Muscle of arm (tissue), 1 donor: ENCODE measurements at regions not wholly inside any gene's neighbourhood (a gene's known extent, or its start where the extent isn't known, plus 50 kb on each side); places are given as distances from the start of the nearest gene placed in this dataset.

Experiments
- DNase-seq: peaks from one replicate; pipeline ENCODE4 v3.0.0-alpha.2; 2013

GRCh38 chr3:159763602-159764489 lies 224.8 kb upstream of the IL12A start:
- peak; percentile 56 for DNase-seq

- DNase-seq = no peak
Observed at GRCh38 chr3:159764490-159765029, 224.1 kb upstream of the IL12A start.

GRCh38 chr3:159765030-159765859 lies 223.4 kb upstream of the IL12A start:
- peak; percentile 70 for DNase-seq

DNA sequence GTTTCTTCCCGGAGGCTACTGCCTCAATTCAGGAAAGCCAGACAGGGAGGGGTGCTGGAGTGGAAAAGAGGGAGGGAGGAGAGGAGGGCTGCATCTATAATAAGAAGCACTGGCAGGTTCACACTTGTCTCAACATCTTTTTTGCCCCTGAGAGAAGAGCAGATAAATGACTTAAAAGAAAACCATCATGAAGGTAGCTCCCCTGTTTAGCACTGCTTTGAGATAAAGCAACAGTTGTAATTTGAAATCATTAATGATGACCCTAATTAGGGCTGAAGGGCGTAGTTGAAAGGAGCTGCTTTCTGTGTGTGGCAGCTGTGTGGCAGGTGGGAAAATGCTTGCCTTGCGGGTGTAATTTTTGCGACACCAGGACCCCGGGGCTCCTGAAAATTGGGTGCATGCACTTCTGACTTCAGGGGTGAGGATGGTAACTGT lies 222.8 kb upstream of the IL12A start:
- no peak for DNase-seq

- no peak for DNase-seq
Observed at GRCh38 chr3:159766563-159767185, 222.0 kb upstream of the IL12A start.

DNA sequence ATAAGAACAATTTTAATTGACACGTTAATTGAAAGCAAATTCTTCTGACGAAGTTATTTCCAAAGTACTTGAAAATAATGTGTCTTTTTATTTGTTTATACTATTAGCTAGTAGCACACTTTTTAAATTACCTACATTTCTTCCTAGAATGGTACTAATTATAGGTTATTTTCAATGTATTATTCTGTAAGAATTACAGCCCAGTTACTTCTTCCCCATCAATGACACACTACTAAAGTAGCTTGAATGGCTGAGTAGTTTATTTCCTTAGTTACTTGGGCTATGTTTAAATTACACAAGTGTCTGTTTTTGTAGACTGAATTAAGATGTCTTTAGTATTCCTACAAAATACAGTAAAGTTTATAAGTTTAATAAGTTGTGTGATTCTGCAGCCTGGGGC lies 217.6 kb upstream of the IL12A start:
- DNase-seq = no peak

- DNase-seq = no peak
Observed at GRCh38 chr3:159771865-159772611, 216.6 kb upstream of the IL12A start.

- DNase-seq = no peak
Observed at GRCh38 chr3:159773706-159774105, 214.9 kb upstream of the IL12A start.

GRCh38 chr3:159775372-159775961 lies 213.2 kb upstream of the IL12A start:
- DNase-seq = peak; percentile 27

GRCh38 chr3:159776779-159777178 lies 211.9 kb upstream of the IL12A start:
- DNase-seq = no peak

- DNase-seq = no peak
Observed at GRCh38 chr3:159779883-159780282, 208.8 kb upstream of the IL12A start.

- no peak for DNase-seq
Observed at GRCh38 chr3:159781867-159782266, 206.8 kb upstream of the IL12A start.

DNA sequence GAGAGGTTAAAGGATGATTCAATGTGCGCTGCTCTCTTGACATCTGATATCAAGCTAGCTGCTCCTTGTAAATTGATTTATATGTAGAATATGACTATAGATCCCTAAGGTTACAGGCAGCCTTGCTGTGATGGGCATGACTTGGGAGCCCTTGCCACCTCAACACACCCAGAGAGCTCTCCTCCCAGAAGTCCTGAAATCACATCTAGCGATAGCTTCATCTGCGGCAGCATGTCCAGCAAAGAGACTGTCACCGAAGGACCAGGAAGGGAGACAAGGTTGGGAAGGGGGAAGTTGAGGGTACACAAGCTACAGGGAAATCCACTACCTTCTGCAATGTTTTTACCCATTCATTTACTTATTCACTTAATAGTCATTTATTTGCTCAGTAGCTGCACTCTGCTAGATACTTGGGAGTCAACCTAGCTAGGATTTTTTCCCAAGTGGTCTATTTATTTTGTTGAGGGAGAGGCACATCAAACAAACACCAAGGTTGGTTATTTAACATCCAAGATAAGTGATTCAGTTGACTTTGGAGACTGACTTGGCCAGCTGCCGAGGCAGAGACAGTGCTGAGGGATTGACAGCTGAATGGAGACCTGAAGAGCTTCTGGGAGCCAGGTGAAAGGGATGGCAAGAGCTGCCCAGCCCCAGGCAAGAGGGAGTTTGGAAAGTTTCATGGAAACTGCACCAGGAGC lies 205.8 kb upstream of the IL12A start:
- no peak for DNase-seq

- DNase-seq = no peak
Observed at GRCh38 chr3:159783780-159784742, 204.6 kb upstream of the IL12A start.

GRCh38 chr3:159785273-159785708 lies 203.3 kb upstream of the IL12A start:
- no peak for DNase-seq

DNA sequence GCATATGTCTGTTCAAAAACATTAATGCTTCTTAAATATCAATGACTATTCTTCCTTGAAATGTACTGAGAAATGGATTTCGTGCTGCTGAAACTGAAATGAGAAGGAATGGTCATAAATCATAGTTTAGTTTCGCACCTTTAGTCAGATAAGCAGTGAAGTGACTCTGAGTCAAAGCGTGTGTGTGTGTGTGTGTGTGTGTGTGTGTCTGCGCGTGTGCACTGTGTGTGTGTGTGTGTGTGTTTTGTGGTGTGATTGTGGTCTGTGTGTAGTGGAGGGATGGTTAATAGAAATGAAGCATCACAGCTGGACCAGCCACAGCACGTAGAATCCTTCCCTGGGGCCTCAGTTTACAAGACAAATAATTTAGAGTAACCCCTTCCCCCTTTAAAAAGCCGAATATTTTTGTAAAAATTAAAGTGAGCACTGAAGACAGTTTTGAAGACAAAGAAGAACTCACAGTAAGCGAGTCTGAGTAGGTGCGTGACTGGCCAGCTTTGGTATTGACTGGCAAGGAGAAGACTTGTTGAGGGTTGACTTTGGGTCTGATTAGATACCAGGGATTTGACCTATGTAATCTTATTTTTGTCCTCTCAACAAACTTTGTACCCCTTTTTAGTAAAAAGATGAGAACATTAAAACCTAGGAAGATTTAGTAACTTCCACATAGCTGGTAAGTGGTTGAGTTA lies 202.0 kb upstream of the IL12A start:
- DNase-seq = no peak

GRCh38 chr3:159787178-159787574 lies 201.5 kb upstream of the IL12A start:
- DNase-seq = no peak

DNA sequence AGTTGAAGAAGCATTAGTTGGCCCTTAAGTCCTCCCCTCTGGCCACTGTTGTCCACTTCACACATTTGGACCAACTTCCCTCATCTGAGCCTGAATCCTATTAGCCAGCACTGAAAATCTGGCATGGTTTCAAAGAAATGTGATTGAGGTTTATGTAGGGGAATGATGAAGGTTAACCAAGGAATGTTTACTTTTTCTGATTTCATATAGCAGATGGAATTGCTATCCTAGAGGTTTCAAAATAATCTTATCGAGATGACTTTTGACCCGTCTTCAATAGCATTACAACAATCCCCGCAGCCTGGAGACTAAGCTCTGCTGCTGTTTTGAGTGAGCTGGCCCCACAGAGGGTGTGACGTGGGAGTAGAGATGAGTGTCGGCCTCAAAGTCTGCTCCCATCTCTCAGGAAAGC lies 200.8 kb upstream of the IL12A start:
- no peak for DNase-seq
